CD14-positive monocyte (primary cell): ENCODE measurements at regions not wholly inside any gene's neighbourhood (a gene's known extent, or its start where the extent isn't known, plus 50 kb on each side); places are given as distances from the start of the nearest gene placed in this dataset.
"Not testable (repeated sequence)": the region's sequence is repeated elsewhere in the genome, so short reads cannot be mapped to it uniquely, and the experiment has no call there.

Source experiments
- DNase-seq, 3 donors: peaks; one replicate each; pipeline ENCODE4 v3.0.0-alpha.2; 2011 to 2022
- H2AFZ ChIP-seq: 2 replicates; pipeline ENCODE4 v1.6.0; 2012; ENCODE audit warnings: mild to moderate bottlenecking, low read depth, low read length, inconsistent platforms; ENCODE audit not compliant: insufficient read depth, poor library complexity, severe bottlenecking
- H3K27ac ChIP-seq, 2 donors: 1 replicate in 1 of 2; 2 replicates in 1 of 2; pipeline ENCODE4 v1.5.1; 2012 to 2013; ENCODE audit warnings: low read length in 2 of 2, control low read depth in 1 of 2, inconsistent platforms in 1 of 2, low read depth in 1 of 2, mild to moderate bottlenecking in 1 of 2
- H3K27me3 ChIP-seq, 2 donors: one replicate each; pipeline versions ENCODE4 v1.6.0 to v1.6.1; 2011 to 2013; ENCODE audit warnings: low read length in 2 of 2; ENCODE audit not compliant: control insufficient read depth in 2 of 2, insufficient read depth in 2 of 2
- H3K36me3 ChIP-seq, 2 donors: replicated peaks in 1 of 2; 1 replicate in 1 of 2; 2 replicates in 1 of 2; pipeline versions ENCODE4 v1.5.1 to v1.6.1; 2012 to 2013; ENCODE audit warnings: low read length in 2 of 2, control low read depth in 1 of 2, inconsistent platforms in 1 of 2, mild to moderate bottlenecking in 1 of 2; ENCODE audit not compliant: insufficient read depth in 2 of 2, control insufficient read depth in 1 of 2
- H3K4me1 ChIP-seq, 2 donors: 1 replicate in 1 of 2; 2 replicates in 1 of 2; pipeline versions ENCODE4 v1.5.1 to v1.6.1; 2012 to 2013; ENCODE audit warnings: low read length in 2 of 2, control low read depth in 1 of 2, inconsistent platforms in 1 of 2, mild to moderate bottlenecking in 1 of 2, moderate library complexity in 1 of 2; ENCODE audit not compliant: insufficient read depth in 2 of 2, control insufficient read depth in 1 of 2
- H3K4me2 ChIP-seq: replicated peaks from 2 replicates; pipeline ENCODE3; 2012; ENCODE audit warnings: low read length, moderate library complexity, mild to moderate bottlenecking; ENCODE audit not compliant: poor library complexity, severe bottlenecking; ENCODE audit errors: extremely low read depth
- H3K4me3 ChIP-seq, 3 experiments: fragments of 200-600 bp in 1 of 3; sonication (generic) in 1 of 3; replicated peaks in 1 of 3; 1 replicate in 2 of 3; 2 replicates in 1 of 3; pipeline ENCODE4 v1.5.1; 2011 to 2013; ENCODE audit warnings: low read length in 3 of 3, mild to moderate bottlenecking in 3 of 3, control low read depth in 2 of 3, low read depth in 2 of 3, inconsistent platforms in 1 of 3, moderate library complexity in 1 of 3
- H3K79me2 ChIP-seq: 2 replicates; pipeline ENCODE4 v1.6.0; 2012; ENCODE audit warnings: mild to moderate bottlenecking, control low read depth, inconsistent platforms, low read length, moderate library complexity; ENCODE audit not compliant: insufficient read depth
- H3K9ac ChIP-seq: 2 replicates; pipeline ENCODE4 v1.6.0; 2017; ENCODE audit warnings: low read length, mild to moderate bottlenecking; ENCODE audit not compliant: insufficient read depth, poor library complexity, severe bottlenecking
- H3K9me3 ChIP-seq, 2 donors: replicated peaks in 1 of 2; 1 replicate in 1 of 2; 2 replicates in 1 of 2; pipeline versions ENCODE4 v1.5.1 to v1.6.1; 2012 to 2013; ENCODE audit warnings: low read length in 2 of 2, control low read depth in 1 of 2; ENCODE audit not compliant: control insufficient read depth in 1 of 2, insufficient read depth in 1 of 2
- H4K20me1 ChIP-seq: 2 replicates; pipeline ENCODE4 v1.6.0; 2012; ENCODE audit warnings: mild to moderate bottlenecking, low read length, control low read depth, moderate library complexity; ENCODE audit not compliant: insufficient read depth
- H3K27ac Mint-ChIP-seq, 7 donors: one replicate each; pipeline ENCODE4 v1.8.0; 2020; ENCODE audit warnings: mild to moderate bottlenecking in 7 of 7, mixed read lengths in 7 of 7, moderate library complexity in 6 of 7, inconsistent platforms in 2 of 7
- H3K27me3 Mint-ChIP-seq, 3 donors: one replicate each; pipeline ENCODE4 v1.8.0; 2021 to 2022; ENCODE audit warnings: low read depth in 3 of 3, mild to moderate bottlenecking in 3 of 3, mixed read lengths in 3 of 3, moderate library complexity in 3 of 3, inconsistent platforms in 1 of 3
- H3K36me3 Mint-ChIP-seq, 2 donors: one replicate each; pipeline ENCODE4 v1.8.0; 2020; ENCODE audit warnings: mixed read lengths in 2 of 2, inconsistent platforms in 1 of 2, mild to moderate bottlenecking in 1 of 2
- H3K4me1 Mint-ChIP-seq: one replicate; pipeline ENCODE4 v1.8.0; 2020; ENCODE audit warnings: mild to moderate bottlenecking, mixed read lengths
- H3K4me3 Mint-ChIP-seq, 2 donors: one replicate each; pipeline ENCODE4 v1.8.0; 2020; ENCODE audit warnings: mild to moderate bottlenecking in 2 of 2, mixed read lengths in 2 of 2, moderate library complexity in 1 of 2
- H3K9me3 Mint-ChIP-seq, 7 donors: one replicate each; pipeline ENCODE4 v1.8.0; 2020 to 2022; ENCODE audit warnings: mixed read lengths in 7 of 7, mild to moderate bottlenecking in 6 of 7, moderate library complexity in 6 of 7, inconsistent platforms in 2 of 7
- CTCF ChIP-seq: fragments of 200-600 bp; IDR thresholded peaks from one replicate; pipeline ENCODE4 v1.8.0; 2022; ENCODE audit warnings: antibody characterized with exemption, mild to moderate bottlenecking
- WGBS: methylation state at CpG from one replicate; pipeline ENCODE4 v1.1.5; 2013; ENCODE audit warnings: missing lambda C conversion rate; ENCODE audit not compliant: insufficient coverage; 5-methylcytosine and 5-hydroxymethylcytosine counted together
- intact Hi-C, 2 donors: fragments of 100-400 bp; cut with micrococcal nuclease; formaldehyde crosslinking; loops; one replicate each; pipeline versions ENCODE4 v1.15.0 to v1.15.1; 2023

DNA sequence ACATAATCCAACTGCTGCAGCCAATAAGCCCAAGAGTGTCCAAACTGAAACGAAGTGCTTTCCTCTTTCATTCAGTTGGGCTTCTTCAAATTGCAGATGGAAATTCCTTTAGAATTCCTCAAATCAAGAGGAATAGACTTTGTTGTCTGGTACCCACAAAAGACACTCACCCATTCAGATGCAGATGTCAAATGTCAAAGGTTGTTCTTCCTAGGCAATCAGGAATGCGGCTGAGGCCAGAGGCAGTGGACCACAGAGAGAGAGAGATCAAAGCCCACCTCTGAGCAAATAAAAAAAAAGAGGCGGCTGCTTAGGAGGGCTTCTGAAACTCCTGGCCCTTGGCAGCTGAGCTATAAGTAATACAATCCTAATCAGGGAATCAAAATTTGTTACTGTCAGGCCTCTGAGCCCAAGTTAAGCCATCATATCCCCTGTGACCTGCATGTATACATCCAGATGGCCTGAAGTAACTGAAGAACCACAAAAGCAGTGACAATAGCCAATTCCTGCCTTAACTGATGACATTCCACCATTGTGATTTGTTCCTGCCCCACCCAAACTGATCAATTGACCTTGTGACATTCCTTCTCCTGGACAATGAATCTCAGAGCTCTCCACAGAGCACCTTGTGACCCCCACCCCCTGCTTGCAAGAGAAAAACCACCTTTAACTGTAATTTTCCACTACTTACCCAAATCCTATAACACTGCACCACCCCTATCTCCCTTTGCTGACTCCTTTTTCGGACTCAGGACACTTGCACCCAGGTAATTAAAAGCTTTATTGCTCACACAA, 303.0 kb upstream of the GJE1 start:
- DNase-seq: no peak
- Histone ChIP-seq H4K20me1 (no peaks in the 10 kb centered on the region), H3K79me2 (no peaks in the 10 kb centered on the region), H3K9ac (no peak overlapping the region), H2AFZ (no peak overlapping the region), H3K27ac (no peak overlapping the region), H3K9me3 (peaks cover 7 to 11% of the 10 kb centered on the region in 2 donors), H3K27me3 (no peaks in the 10 kb centered on the region), H3K36me3 (no peaks in the 10 kb centered on the region), H3K4me2 (no peak overlapping the region), H3K4me3 (no peak overlapping the region), H3K4me1 (no peaks in the 10 kb centered on the region)
- Mint-ChIP-seq H3K27me3 (no peaks in the 10 kb centered on the region), H3K4me1 (no peaks in the 10 kb centered on the region), H3K4me3 (no peak overlapping the region), H3K27ac (no peak overlapping the region), H3K9me3 (peaks cover 0 to 12% (median 6%) of the 10 kb centered on the region in 7 donors), H3K36me3 (no peaks in the 10 kb centered on the region)
- 51% methylated on average over 2 of the region's 4 CpGs for WGBS
- intact Hi-C loops: no loop called here
- no peak for TF ChIP-seq CTCF

DNA sequence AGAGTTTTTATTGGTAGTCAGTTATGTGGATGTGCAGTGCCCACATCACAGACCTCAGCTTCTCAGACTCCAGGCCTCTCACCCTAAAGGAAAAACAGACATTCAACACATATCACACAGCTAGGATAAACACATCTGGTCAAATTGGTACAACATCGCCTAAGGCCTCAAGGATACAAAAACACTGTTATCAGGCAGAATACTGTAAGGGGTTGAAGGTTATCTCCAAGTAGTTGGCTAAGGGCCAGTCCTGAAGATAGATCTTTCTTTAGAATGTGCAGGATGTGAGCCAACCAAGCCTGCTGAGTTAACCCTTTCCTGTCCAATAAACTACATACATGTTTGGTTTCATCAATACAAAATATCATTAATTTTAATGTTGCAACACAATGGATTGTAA, 308.4 kb upstream of the GJE1 start:
- no peak overlapping the region for H3K4me2 ChIP-seq
- no peak for DNase-seq
- no peaks in the 10 kb centered on the region for H3K4me1 ChIP-seq
- H3K4me3 Mint-ChIP-seq: no peak overlapping the region
- H3K27ac Mint-ChIP-seq: no peak overlapping the region
- no peaks in the 10 kb centered on the region for H3K4me1 Mint-ChIP-seq
- no peak overlapping the region for H3K9ac ChIP-seq
- WGBS: no CpG with 5 or more reads among the region's 1 CpG
- H3K27me3 ChIP-seq: no peaks in the 10 kb centered on the region
- peaks cover 0 to 4% of the 10 kb centered on the region in 2 donors for H3K9me3 ChIP-seq
- intact Hi-C loops: no loop called here
- H4K20me1 ChIP-seq: no peaks in the 10 kb centered on the region
- H3K9me3 Mint-ChIP-seq: peaks cover 0 to 4% (median 3%) of the 10 kb centered on the region in 7 donors
- H3K36me3 ChIP-seq: no peaks in the 10 kb centered on the region
- TF ChIP-seq CTCF: no peak
- H3K79me2 ChIP-seq: no peaks in the 10 kb centered on the region
- H3K4me3 ChIP-seq: no peak overlapping the region
- H2AFZ ChIP-seq: no peak overlapping the region
- no peaks in the 10 kb centered on the region for H3K36me3 Mint-ChIP-seq
- peaks cover 0 to 3% (median 0%) of the 10 kb centered on the region in 3 donors for H3K27me3 Mint-ChIP-seq
- H3K27ac ChIP-seq: no peak overlapping the region

DNA sequence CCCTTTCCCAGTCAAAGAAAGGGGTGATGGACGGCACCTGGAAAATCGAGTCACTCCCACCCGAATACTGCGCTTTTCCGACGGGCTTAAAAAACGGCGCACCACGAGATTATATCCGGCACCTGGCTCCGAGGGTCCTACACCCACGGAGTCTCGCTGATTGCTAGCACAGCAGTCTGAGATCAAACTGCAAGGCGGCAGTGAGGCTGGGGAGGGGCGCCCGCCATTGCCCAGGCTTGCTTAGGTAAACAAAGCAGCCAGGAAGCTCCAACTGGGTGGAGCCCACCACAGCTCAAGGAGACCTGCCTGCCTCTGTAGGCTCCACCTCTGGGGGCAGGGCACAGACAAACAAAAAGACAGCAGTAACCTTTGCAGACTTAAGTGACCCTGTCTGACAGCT, 317.7 kb upstream of the GJE1 start:
- H3K27me3 ChIP-seq, H3K27ac ChIP-seq, H3K27ac Mint-ChIP-seq, DNase-seq, H3K4me3 Mint-ChIP-seq, H3K4me2 ChIP-seq, H3K36me3 ChIP-seq, H3K4me1 ChIP-seq, H3K4me3 ChIP-seq, H3K4me1 Mint-ChIP-seq, H3K9me3 ChIP-seq, H3K36me3 Mint-ChIP-seq, H3K79me2 ChIP-seq, H4K20me1 ChIP-seq, H3K9ac ChIP-seq, intact Hi-C loops, H2AFZ ChIP-seq, H3K27me3 Mint-ChIP-seq: not testable (repeated sequence)
- H3K9me3 Mint-ChIP-seq: peaks cover 0 to 14% (median 2%) of the 10 kb centered on the region in 7 donors
- 90% methylated on average over 16 of the region's 16 CpGs for WGBS
